H1 (cell line): ENCODE measurements at regions not wholly inside any gene's neighbourhood (a gene's known extent, or its start where the extent isn't known, plus 50 kb on each side); places are given as distances from the start of the nearest gene placed in this dataset.

Source experiments
- GTF2F1 ChIP-seq: IDR thresholded peaks from 2 replicates; pipeline ENCODE4 v1.6.1; 2012; ENCODE audit warnings: low read depth, low read length, improper control_type of control experiment, borderline replicate concordance

- TF ChIP-seq GTF2F1: no peak
- TF ChIP-seq, all 59 proteins: peak for 0
Observed at GRCh38 chr10:10149899-10150298, 867.8 kb upstream of the CELF2 start (continued).
